ENCODE measurements at regions not wholly inside any gene's neighbourhood (a gene's known extent, or its start where the extent isn't known, plus 50 kb on each side); places are given as distances from the start of the nearest gene placed in this dataset.

DNA sequence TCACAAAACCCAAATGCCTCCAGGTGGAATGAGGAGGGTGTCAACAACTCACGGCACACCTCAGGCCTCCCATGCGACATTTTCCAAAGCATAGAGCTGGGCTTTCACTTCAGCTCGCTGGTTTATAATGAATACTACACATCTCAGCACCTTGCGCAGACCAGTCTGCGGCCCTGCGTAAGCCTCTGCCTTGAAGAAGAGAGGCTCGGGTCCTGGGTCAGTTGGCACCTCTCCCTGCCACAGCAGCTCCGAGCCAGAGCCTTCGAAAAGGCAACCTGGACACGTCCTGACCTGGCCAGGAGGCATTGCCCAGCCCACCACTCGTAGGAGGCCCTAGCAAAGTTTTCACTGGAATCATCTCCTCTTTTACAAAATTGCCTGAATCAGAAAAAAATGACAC is 183.0 kb upstream of the AFDN start:
- TF ChIP-seq, protein P1, sequence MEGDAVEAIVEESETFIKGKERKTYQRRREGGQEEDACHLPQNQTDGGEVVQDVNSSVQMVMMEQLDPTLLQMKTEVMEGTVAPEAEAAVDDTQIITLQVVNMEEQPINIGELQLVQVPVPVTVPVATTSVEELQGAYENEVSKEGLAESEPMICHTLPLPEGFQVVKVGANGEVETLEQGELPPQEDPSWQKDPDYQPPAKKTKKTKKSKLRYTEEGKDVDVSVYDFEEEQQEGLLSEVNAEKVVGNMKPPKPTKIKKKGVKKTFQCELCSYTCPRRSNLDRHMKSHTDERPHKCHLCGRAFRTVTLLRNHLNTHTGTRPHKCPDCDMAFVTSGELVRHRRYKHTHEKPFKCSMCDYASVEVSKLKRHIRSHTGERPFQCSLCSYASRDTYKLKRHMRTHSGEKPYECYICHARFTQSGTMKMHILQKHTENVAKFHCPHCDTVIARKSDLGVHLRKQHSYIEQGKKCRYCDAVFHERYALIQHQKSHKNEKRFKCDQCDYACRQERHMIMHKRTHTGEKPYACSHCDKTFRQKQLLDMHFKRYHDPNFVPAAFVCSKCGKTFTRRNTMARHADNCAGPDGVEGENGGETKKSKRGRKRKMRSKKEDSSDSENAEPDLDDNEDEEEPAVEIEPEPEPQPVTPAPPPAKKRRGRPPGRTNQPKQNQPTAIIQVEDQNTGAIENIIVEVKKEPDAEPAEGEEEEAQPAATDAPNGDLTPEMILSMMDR (IDR thresholded peaks at IDR 0.05) = no peak
- no peak for TF ChIP-seq SMC3 (IDR thresholded peaks at IDR 0.05)
